Fibroblast of mammary gland (primary cell): ENCODE measurements at regions not wholly inside any gene's neighbourhood (a gene's known extent, or its start where the extent isn't known, plus 50 kb on each side); places are given as distances from the start of the nearest gene placed in this dataset.
"Not testable (repeated sequence)": the region's sequence is repeated elsewhere in the genome, so short reads cannot be mapped to it uniquely, and the experiment has no call there.

Source experiments
- DNase-seq: peaks from one replicate; pipeline ENCODE4 v3.0.0-alpha.2; 2010; ENCODE audit warnings: low read depth
- H3K4me3 ChIP-seq: 2 replicates; pipeline ENCODE4 v1.5.1; 2011; ENCODE audit warnings: low read depth, mild to moderate bottlenecking, low read length, moderate library complexity; ENCODE audit not compliant: control insufficient read depth
- CTCF ChIP-seq: conservative IDR thresholded peaks from 2 replicates; pipeline ENCODE4 v1.5.1; 2011; ENCODE audit warnings: low read depth, low read length, inconsistent platforms; ENCODE audit not compliant: control insufficient read depth, insufficient read depth

- no peak for TF ChIP-seq CTCF
- peak; percentile 17 for DNase-seq
- no peak overlapping the region for H3K4me3 ChIP-seq
Observed at GRCh38 chr2:210965472-210965871, 409.1 kb downstream of the CPS1 start.

- no peak for TF ChIP-seq CTCF
Observed at GRCh38 chr2:210966330-210966729, 409.9 kb downstream of the CPS1 start.

GRCh38 chr2:210971431-210971830, 415.0 kb downstream of the CPS1 start:
- no peak for DNase-seq
- H3K4me3 ChIP-seq, result no peak overlapping the region
- no peak for TF ChIP-seq CTCF

More at GRCh38 chr2:210966330-210966729, 409.9 kb downstream of the CPS1 start:
- DNase-seq, result no peak
- H3K4me3 ChIP-seq, result no peak overlapping the region

- not testable (repeated sequence) for H3K4me3 ChIP-seq, DNase-seq
Observed at GRCh38 chr2:210986806-210987205, 430.4 kb downstream of the CPS1 start.

GRCh38 chr2:210991107-210991506, 434.7 kb downstream of the CPS1 start:
- H3K4me3 ChIP-seq, result no peak overlapping the region
- no peak for DNase-seq
- no peak for TF ChIP-seq CTCF

GRCh38 chr2:210994104-210994503, 437.7 kb downstream of the CPS1 start:
- H3K4me3 ChIP-seq, result no peak overlapping the region
- no peak for DNase-seq
- no peak for TF ChIP-seq CTCF

GRCh38 chr2:210997373-210997772, 441.0 kb downstream of the CPS1 start:
- TF ChIP-seq CTCF, result no peak
- DNase-seq, result peak; percentile 3

GRCh38 chr2:210998334-210998733, 441.9 kb downstream of the CPS1 start:
- TF ChIP-seq CTCF, result no peak
- DNase-seq, result no peak
- no peak overlapping the region for H3K4me3 ChIP-seq

More at GRCh38 chr2:210997373-210997772, 441.0 kb downstream of the CPS1 start:
- H3K4me3 ChIP-seq, result no peak overlapping the region
